Activated T-cell treated with anti-CD3 and anti-CD28 coated beads, Interleukin-2, amount 50 U/mL, for 24 hours (primary cell): ENCODE measurements at regions not wholly inside any gene's neighbourhood (a gene's known extent, or its start where the extent isn't known, plus 50 kb on each side); places are given as distances from the start of the nearest gene placed in this dataset.

Experiments used
- DNase-seq: peaks from one replicate; pipeline ENCODE4 v3.0.0-alpha.2; 2020
- H3K27ac Mint-ChIP-seq: 2 replicates; pipeline ENCODE4 v1.8.0; 2020; ENCODE audit warnings: mild to moderate bottlenecking, mixed read lengths
- H3K27me3 Mint-ChIP-seq: 2 replicates; pipeline ENCODE4 v1.8.0; 2020; ENCODE audit warnings: mixed read lengths
- H3K36me3 Mint-ChIP-seq: 2 replicates; pipeline ENCODE4 v1.8.0; 2020; ENCODE audit warnings: low read depth, mixed read lengths
- H3K4me1 Mint-ChIP-seq: 2 replicates; pipeline ENCODE4 v1.8.0; 2020; ENCODE audit warnings: low read depth, mixed read lengths
- H3K4me3 Mint-ChIP-seq: 2 replicates; pipeline ENCODE4 v1.8.0; 2020; ENCODE audit warnings: mild to moderate bottlenecking, moderate library complexity, mixed read lengths
- H3K9me3 Mint-ChIP-seq: 2 replicates; pipeline ENCODE4 v1.8.0; 2020; ENCODE audit warnings: mixed read lengths

- H3K4me3 Mint-ChIP-seq = no peak overlapping the region
- DNase-seq = no peak
- H3K4me1 Mint-ChIP-seq = no peaks in the 10 kb centered on the region
- H3K27me3 Mint-ChIP-seq = no peaks in the 10 kb centered on the region
- no peaks in the 10 kb centered on the region for H3K36me3 Mint-ChIP-seq
- peaks cover 7% of the 10 kb centered on the region for H3K9me3 Mint-ChIP-seq
- H3K27ac Mint-ChIP-seq = no peak overlapping the region
Observed at GRCh38 chr14:53807108-53807507, 149.5 kb downstream of the BMP4 start.

- H3K4me3 Mint-ChIP-seq = no peak overlapping the region
- H3K36me3 Mint-ChIP-seq = no peaks in the 10 kb centered on the region
- H3K27ac Mint-ChIP-seq = no peak overlapping the region
- H3K27me3 Mint-ChIP-seq = no peaks in the 10 kb centered on the region
- no peaks in the 10 kb centered on the region for H3K4me1 Mint-ChIP-seq
- H3K9me3 Mint-ChIP-seq = no peaks in the 10 kb centered on the region
- DNase-seq = no peak
Observed at GRCh38 chr14:53796734-53797133, 159.9 kb downstream of the BMP4 start.

DNA sequence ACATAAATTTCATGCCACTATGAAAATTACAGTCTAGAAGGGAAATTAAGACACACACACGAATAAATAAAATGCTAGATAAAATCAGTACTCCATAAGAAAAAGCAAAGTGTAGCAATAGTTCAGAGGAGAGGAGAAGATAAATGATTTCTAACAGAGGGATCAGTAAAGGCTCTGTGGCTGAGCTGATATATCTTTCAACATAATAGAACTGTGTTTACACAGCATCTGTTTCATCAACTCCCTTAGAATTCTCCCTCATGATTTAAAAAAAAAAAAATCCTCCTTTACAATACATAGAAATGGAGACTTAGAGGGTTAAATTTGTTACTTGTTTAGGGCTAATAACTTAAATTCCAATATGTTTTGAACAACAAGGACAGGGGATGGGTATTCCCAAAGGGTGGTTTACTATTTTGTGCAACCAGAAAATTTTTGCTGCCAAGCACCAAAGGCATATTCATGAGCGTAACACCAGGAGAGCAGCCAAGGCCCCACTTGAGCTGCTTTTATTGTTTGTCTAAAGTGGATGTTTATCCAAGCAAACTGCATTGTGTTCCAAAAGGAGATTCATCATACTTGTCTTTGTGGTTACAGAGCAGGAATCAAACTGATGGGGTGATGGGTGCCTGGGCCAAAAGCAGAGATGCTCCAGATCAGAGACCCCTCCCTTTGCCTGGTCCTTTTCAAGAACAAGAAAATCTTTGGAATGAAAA, 162.7 kb downstream of the BMP4 start:
- Mint-ChIP-seq H3K4me1 (no peaks in the 10 kb centered on the region), H3K36me3 (no peaks in the 10 kb centered on the region), H3K27me3 (no peaks in the 10 kb centered on the region), H3K4me3 (no peak overlapping the region), H3K27ac (no peak overlapping the region), H3K9me3 (no peaks in the 10 kb centered on the region)
- no peak for DNase-seq

GRCh38 chr14:53792909-53793308, 163.7 kb downstream of the BMP4 start:
- Mint-ChIP-seq H3K36me3 (no peaks in the 10 kb centered on the region), H3K9me3 (no peaks in the 10 kb centered on the region), H3K27ac (no peak overlapping the region), H3K4me3 (no peak overlapping the region), H3K27me3 (no peaks in the 10 kb centered on the region), H3K4me1 (no peaks in the 10 kb centered on the region)
- no peak for DNase-seq

GRCh38 chr14:53790731-53791500, 165.7 kb downstream of the BMP4 start:
- H3K9me3 Mint-ChIP-seq = no peaks in the 10 kb centered on the region
- no peak for DNase-seq
- no peak overlapping the region for H3K27ac Mint-ChIP-seq
- H3K4me3 Mint-ChIP-seq = no peak overlapping the region
- H3K36me3 Mint-ChIP-seq = no peaks in the 10 kb centered on the region
- H3K4me1 Mint-ChIP-seq = no peaks in the 10 kb centered on the region
- no peaks in the 10 kb centered on the region for H3K27me3 Mint-ChIP-seq

GRCh38 chr14:53788566-53788965, 168.1 kb downstream of the BMP4 start:
- no peak overlapping the region for H3K27ac Mint-ChIP-seq
- no peak overlapping the region for H3K4me3 Mint-ChIP-seq
- H3K36me3 Mint-ChIP-seq = no peaks in the 10 kb centered on the region
- DNase-seq = no peak
- no peaks in the 10 kb centered on the region for H3K4me1 Mint-ChIP-seq
- H3K27me3 Mint-ChIP-seq = no peaks in the 10 kb centered on the region
- H3K9me3 Mint-ChIP-seq = peaks cover 9% of the 10 kb centered on the region

DNA sequence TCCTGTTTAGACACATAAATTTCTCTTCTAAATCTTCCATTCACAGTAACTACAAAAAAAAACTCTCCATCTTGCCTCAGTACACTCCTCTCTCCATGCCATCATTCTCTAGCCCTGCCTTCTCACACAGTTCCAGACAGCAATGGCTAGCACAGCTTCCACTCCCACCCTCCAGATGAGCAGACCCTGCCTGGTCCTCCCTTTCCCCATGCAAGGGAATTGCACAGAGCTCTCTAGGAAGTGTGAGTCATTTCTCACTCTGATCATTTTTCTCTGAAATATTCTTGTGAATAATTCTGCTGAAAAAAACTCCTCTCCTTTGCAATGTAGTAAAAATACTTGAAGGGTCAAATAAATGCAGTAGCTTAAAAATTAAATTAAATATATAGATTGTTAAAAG, 170.6 kb downstream of the BMP4 start:
- H3K4me3 Mint-ChIP-seq = no peak overlapping the region
- DNase-seq = no peak
- no peaks in the 10 kb centered on the region for H3K4me1 Mint-ChIP-seq
- no peak overlapping the region for H3K27ac Mint-ChIP-seq
- H3K36me3 Mint-ChIP-seq = no peaks in the 10 kb centered on the region
- peaks cover 10% of the 10 kb centered on the region for H3K9me3 Mint-ChIP-seq
- no peaks in the 10 kb centered on the region for H3K27me3 Mint-ChIP-seq

DNA sequence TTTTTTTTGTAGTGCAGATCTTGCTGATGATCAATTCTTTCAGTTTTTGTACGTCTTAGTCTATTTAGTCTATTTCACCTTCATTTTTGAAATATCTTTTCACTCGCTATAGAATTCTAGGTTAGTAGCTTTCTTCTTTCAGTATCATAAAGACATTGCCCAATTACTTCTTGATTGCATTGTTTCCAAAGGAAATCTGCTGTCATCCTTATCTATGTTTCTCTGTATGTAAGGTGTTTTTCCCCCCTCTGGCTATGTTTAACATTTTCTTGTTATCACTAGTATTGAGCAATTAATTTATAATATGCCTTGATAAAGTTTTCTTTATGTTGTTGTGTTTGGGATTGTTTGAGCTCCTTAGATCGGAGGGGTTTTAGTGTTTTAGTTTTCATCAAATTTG, 171.9 kb downstream of the BMP4 start:
- H3K4me1 Mint-ChIP-seq = no peaks in the 10 kb centered on the region
- H3K9me3 Mint-ChIP-seq = peaks cover 13% of the 10 kb centered on the region
- DNase-seq = no peak
- H3K27me3 Mint-ChIP-seq = no peaks in the 10 kb centered on the region
- H3K4me3 Mint-ChIP-seq = no peak overlapping the region
- no peaks in the 10 kb centered on the region for H3K36me3 Mint-ChIP-seq
- H3K27ac Mint-ChIP-seq = no peak overlapping the region

DNA sequence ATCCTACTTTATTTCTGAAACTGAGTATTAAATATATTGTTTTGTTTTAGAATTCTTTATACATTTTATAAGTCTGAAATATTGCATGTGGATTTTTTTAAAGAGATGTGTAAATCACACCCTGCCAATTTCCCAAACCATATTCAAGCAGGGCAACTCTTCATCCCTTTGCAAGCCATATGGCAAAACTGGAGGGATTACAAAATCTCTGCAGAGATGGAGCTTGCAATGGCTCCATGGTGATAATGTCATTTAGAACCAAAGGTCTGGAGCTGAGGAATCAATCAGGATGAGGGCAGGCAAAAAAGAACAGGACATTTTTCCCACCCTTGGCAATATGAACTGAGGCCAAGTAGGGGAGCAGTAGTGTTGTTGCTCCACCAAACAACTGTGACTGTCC, 173.4 kb downstream of the BMP4 start:
- H3K4me3 Mint-ChIP-seq = no peak overlapping the region

DNA sequence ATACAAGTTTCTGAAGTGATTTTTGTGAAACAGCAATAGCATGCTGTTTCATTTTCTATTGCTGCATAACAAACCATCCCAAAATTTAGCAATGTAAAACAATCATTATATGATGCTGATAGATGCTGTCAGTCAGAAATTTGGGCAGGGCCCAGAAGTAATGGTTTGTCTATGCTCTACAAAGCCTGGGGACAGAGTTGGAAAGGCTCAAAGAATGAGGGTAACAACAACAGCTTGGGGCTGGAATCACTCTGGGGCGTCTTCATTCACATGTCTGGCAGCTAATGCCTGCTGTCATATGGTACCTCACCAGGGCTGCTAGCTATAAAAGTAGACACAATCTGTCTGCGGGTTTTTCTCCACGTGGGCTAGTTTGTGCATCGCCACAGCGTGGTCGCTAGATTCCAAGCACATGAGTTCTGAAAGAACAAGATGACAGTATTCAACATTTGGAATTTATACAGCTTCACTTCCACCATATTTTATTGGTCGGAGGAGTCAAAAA, 176.5 kb downstream of the BMP4 start:
- peaks cover 13% of the 10 kb centered on the region for H3K9me3 Mint-ChIP-seq
- no peaks in the 10 kb centered on the region for H3K36me3 Mint-ChIP-seq
- no peak overlapping the region for H3K27ac Mint-ChIP-seq
- H3K4me1 Mint-ChIP-seq = no peaks in the 10 kb centered on the region
- H3K27me3 Mint-ChIP-seq = no peaks in the 10 kb centered on the region
- H3K4me3 Mint-ChIP-seq = no peak overlapping the region
- no peak for DNase-seq

More for the DNA sequence above, 173.4 kb downstream of the BMP4 start:
- Mint-ChIP-seq H3K9me3 (peaks cover 13% of the 10 kb centered on the region), H3K27me3 (no peaks in the 10 kb centered on the region), H3K27ac (no peak overlapping the region), H3K4me1 (no peaks in the 10 kb centered on the region), H3K36me3 (no peaks in the 10 kb centered on the region)
- DNase-seq = no peak

GRCh38 chr14:53779301-53779700, 177.3 kb downstream of the BMP4 start:
- Mint-ChIP-seq H3K4me1 (no peaks in the 10 kb centered on the region), H3K4me3 (no peak overlapping the region), H3K27me3 (no peaks in the 10 kb centered on the region), H3K36me3 (no peaks in the 10 kb centered on the region), H3K27ac (no peak overlapping the region), H3K9me3 (peaks cover 7% of the 10 kb centered on the region)
- DNase-seq = no peak

DNA sequence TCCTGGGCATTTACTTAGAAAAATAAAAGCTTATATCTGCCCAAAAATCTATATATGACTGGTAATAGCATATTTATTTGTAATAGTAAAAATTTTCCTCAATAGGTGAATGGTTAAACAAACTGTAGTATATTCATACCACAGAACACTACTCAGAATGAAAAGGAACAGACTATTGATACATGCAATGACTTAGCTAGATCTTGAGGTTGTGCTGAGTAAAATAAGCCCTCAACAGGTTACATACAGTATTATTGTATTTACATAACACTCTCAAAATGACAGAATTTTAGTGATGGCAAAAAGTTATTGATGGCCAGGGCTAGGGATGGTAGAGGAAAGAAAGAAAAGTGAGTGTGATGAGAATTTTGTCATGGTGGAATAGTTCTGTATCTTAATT, 178.4 kb downstream of the BMP4 start:
- no peak for DNase-seq

DNA sequence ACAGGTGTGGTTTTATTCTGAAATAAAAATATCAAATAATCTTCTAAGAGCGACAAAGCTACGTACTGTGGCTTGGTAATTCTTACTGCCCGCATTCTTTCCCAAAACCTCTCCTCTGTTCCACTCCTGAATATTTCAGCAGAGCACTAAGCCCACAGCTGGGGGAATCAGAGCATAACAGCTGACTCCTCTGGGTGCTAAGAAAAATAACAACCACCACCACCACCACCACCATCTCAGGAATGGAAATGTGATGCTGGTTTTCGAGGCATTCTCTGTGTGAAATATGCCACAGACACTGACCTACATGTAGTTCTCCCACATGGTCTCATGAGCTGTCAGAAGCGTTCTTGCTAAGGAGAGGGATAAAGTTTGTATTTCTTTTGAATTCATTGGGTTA, 183.7 kb downstream of the BMP4 start:
- Mint-ChIP-seq H3K9me3 (no peaks in the 10 kb centered on the region), H3K27me3 (no peaks in the 10 kb centered on the region), H3K4me1 (no peaks in the 10 kb centered on the region), H3K4me3 (no peak overlapping the region), H3K36me3 (no peaks in the 10 kb centered on the region), H3K27ac (no peak overlapping the region)
- DNase-seq = no peak

More for the DNA sequence above, 178.4 kb downstream of the BMP4 start:
- H3K9me3 Mint-ChIP-seq = peaks cover 2% of the 10 kb centered on the region
- H3K36me3 Mint-ChIP-seq = no peaks in the 10 kb centered on the region
- H3K4me1 Mint-ChIP-seq = no peaks in the 10 kb centered on the region
- no peak overlapping the region for H3K4me3 Mint-ChIP-seq
- no peak overlapping the region for H3K27ac Mint-ChIP-seq
- H3K27me3 Mint-ChIP-seq = no peaks in the 10 kb centered on the region

- Mint-ChIP-seq H3K4me1 (no peaks in the 10 kb centered on the region), H3K27ac (no peak overlapping the region), H3K27me3 (no peaks in the 10 kb centered on the region), H3K4me3 (no peak overlapping the region), H3K36me3 (no peaks in the 10 kb centered on the region), H3K9me3 (no peaks in the 10 kb centered on the region)
- no peak for DNase-seq
Observed at GRCh38 chr14:53767566-53767965, 189.1 kb downstream of the BMP4 start.

GRCh38 chr14:53766601-53767000, 190.0 kb downstream of the BMP4 start:
- Mint-ChIP-seq H3K27ac (no peak overlapping the region), H3K36me3 (no peaks in the 10 kb centered on the region), H3K4me3 (no peak overlapping the region), H3K9me3 (peaks cover 6% of the 10 kb centered on the region), H3K27me3 (no peaks in the 10 kb centered on the region), H3K4me1 (no peaks in the 10 kb centered on the region)
- no peak for DNase-seq
